ENCODE measurements at regions not wholly inside any gene's neighbourhood (a gene's known extent, or its start where the extent isn't known, plus 50 kb on each side); places are given as distances from the start of the nearest gene placed in this dataset.

- DNase-seq (ENCODE audit: low read depth, low spot score) = no peak
- TF ChIP-seq, protein P1, sequence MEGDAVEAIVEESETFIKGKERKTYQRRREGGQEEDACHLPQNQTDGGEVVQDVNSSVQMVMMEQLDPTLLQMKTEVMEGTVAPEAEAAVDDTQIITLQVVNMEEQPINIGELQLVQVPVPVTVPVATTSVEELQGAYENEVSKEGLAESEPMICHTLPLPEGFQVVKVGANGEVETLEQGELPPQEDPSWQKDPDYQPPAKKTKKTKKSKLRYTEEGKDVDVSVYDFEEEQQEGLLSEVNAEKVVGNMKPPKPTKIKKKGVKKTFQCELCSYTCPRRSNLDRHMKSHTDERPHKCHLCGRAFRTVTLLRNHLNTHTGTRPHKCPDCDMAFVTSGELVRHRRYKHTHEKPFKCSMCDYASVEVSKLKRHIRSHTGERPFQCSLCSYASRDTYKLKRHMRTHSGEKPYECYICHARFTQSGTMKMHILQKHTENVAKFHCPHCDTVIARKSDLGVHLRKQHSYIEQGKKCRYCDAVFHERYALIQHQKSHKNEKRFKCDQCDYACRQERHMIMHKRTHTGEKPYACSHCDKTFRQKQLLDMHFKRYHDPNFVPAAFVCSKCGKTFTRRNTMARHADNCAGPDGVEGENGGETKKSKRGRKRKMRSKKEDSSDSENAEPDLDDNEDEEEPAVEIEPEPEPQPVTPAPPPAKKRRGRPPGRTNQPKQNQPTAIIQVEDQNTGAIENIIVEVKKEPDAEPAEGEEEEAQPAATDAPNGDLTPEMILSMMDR (IDR thresholded peaks at IDR 0.05; ENCODE audit: low read depth, low read length) = no peak
- in situ Hi-C loops (cut with HindIII; ENCODE audit: low sequenced_read_pairs) = no loop called here
- no peak overlapping the region for H3K4me3 ChIP-seq (ENCODE audit: low read depth, low read length)
Measured at GRCh38 chr3:63753995-63754394, 65.1 kb upstream of the C3orf49 start.

DNA sequence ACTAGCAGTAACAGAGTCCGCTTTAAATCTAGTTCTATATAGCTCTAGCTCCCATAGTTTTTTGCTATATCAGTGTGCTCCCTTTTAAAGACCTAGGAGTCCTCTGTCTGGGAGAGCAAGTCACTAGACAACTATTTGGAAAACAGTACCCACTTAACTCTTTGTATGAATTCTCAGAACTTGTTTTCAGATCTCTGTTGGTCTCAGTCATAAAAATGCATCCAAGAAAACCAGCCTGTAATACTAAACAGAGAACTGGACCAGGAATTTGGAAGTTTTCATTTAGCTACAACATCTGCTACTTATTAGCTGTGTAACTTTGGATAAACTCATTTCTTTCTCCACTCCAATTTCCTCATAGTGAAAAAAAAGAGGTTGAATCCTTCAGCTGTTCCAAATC is 56.9 kb upstream of the C3orf49 start:
- TF ChIP-seq, protein P1 (IDR thresholded peaks at IDR 0.05; ENCODE audit: low read depth, low read length) = no peak
- in situ Hi-C loops (cut with HindIII; ENCODE audit: low sequenced_read_pairs) = no loop called here
- no peak overlapping the region for H3K4me3 ChIP-seq (ENCODE audit: low read depth, low read length)
- DNase-seq (ENCODE audit: low read depth, low spot score) = peak; percentile 11

DNA sequence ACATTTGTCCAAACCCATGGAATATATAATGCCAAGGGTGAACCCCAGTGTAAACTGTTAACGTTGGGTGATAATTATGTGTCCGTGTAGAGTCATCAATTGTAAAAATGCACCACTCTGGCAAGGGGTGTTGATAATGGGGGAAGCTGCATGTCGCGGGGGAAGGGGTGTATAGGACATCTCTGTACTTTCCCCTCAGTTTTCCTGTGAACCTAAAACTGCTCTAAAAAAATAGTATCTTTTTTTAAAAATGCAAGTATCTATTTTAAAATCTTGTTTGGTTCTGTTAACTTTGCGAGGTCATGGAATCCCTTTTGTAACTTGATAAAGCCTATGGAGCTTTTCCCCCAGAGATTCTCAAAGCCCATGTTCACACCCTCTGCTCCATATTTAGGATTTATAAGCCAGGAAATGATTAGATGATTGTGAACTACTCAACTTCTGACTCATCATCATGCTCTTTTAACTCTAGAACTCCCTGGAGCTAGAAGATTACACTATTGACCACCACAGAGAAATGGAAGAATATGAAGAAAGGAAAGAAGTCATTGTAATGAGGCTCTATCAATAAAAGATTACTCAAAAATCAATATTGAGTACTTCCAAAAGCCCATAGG is 56.1 kb upstream of the C3orf49 start:
- peak; percentile 7 for DNase-seq (ENCODE audit: low read depth, low spot score)
- in situ Hi-C loops (cut with HindIII; ENCODE audit: low sequenced_read_pairs) = no loop called here
- no peak overlapping the region for H3K4me3 ChIP-seq (ENCODE audit: low read depth, low read length)
- TF ChIP-seq, protein P1 (IDR thresholded peaks at IDR 0.05; ENCODE audit: low read depth, low read length) = no peak

DNA sequence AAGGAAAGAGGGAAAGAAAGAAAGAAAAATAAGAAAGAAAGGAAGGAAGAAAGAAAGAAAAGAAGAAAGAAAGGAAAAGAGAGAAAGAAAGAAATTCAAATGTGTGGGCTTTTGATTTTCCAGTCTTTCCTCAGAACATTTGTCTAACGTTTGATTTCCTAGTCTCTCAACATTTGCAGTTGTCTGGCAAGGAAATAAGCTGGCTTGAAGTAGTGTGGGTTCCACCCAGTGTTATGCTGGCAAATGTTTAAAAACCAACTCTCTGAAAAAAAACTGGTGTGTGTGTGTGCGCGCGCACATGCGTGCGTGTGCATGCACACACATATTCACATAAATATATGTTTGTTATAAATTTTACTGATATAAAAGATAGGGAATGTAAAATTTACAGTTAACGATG is 54.6 kb upstream of the C3orf49 start:
- in situ Hi-C loops (cut with HindIII; ENCODE audit: low sequenced_read_pairs) = no loop called here
- no peak for DNase-seq (ENCODE audit: low read depth, low spot score)
- no peak overlapping the region for H3K4me3 ChIP-seq (ENCODE audit: low read depth, low read length)
- TF ChIP-seq, protein P1 (IDR thresholded peaks at IDR 0.05; ENCODE audit: low read depth, low read length) = no peak

DNA sequence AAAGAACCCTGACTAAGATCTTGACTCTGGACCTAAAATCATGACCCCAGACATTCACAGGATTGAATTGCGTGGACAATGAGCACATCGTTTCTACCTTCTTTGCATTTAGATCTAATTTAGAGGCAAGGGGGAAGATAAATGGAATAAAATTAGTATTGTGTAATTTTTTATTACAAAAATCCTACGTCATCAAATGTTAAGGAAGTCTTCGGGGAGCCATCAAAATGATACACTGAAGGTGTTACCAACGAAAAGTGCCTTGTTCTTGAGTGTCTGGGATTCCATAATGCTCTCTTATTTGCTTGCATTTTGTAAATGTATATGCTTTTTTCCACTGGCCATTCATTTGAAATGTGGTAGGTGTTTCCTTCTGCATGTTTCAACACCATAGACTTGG is 52.8 kb upstream of the C3orf49 start:
- no peak for DNase-seq (ENCODE audit: low read depth, low spot score)
- in situ Hi-C loops (cut with HindIII; ENCODE audit: low sequenced_read_pairs) = no loop called here

GRCh38 chr3:63768386-63768785 is 50.7 kb upstream of the C3orf49 start:
- H3K4me3 ChIP-seq (ENCODE audit: low read depth, low read length) = no peak overlapping the region
- in situ Hi-C loops (cut with HindIII; ENCODE audit: low sequenced_read_pairs) = no loop called here
- no peak for DNase-seq (ENCODE audit: low read depth, low spot score)
- TF ChIP-seq, protein P1 (IDR thresholded peaks at IDR 0.05; ENCODE audit: low read depth, low read length) = no peak

More for the DNA sequence above, 52.8 kb upstream of the C3orf49 start:
- TF ChIP-seq, protein P1 (IDR thresholded peaks at IDR 0.05; ENCODE audit: low read depth, low read length) = no peak
- H3K4me3 ChIP-seq (ENCODE audit: low read depth, low read length) = no peak overlapping the region
